Skin of body (tissue), 1 donor: ENCODE measurements at regions not wholly inside any gene's neighbourhood (a gene's known extent, or its start where the extent isn't known, plus 50 kb on each side); places are given as distances from the start of the nearest gene placed in this dataset.
"Not testable (repeated sequence)": the region's sequence is repeated elsewhere in the genome, so short reads cannot be mapped to it uniquely, and the experiment has no call there.

Source experiments
- DNase-seq: peaks from one replicate; lab custom pipeline; 2025; lab: John Stamatoyannopoulos, UW

DNA sequence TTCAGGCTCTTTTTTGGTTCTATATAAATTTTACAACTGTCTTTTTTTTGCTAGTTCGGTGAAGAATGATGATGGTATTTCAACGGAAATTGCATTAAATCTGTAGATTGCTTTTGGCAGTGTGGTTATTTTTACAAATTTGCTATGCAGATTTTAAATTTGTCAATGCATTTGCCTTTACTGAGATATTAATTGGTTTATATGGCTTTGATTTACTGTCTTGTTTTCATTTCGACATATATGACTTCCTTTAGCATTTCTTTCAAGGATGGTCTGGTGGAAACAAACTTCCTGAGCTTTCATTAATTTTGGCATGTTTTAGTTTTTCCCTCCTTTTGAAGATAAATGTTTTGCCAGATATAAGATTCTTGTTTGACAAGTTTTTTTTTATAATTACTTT, 1522.5 kb upstream of the PRMT6 start:
- no peak for DNase-seq

DNA sequence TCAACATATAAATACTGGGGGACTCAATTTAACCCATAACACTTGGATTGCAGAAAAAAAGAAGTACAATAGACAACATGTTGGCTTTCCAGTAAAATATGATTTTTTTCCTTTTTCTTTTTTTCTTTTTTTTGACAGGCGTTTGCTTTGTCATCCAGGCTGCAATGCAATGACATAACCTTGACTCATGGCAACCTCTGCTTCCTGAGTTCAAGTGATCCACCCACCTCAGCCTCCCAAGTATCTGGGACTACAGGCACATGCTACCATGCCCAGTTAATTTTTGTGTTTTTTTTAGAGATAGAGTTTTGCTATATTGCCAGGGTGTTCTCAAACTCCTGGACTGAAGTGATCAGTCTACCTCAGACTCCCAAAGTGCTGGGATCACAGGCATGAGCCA, 1512.0 kb upstream of the PRMT6 start:
- DNase-seq = no peak

- DNase-seq = no peak
These were observed 1500.2 kb upstream of the PRMT6 start for GRCh38 chr1:105556266-105556665.

DNA sequence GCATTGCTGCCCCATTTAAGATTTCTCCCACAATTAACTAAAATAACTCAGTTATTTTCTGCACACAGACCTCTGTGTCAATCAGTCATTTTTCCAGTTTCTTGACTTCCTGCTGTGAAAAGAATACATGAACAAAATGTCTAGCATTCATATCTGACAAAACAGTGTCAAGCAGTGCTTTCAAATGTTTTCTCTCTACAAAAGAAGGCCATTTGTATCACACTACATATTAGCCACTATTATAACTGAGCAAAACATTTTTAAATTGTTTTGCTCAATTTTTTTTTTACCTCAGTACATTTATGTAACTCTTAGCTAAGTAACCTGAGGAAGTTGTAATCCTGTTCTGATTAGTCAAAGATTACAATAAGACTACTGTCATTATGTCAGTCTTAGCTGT, 1498.5 kb upstream of the PRMT6 start:
- no peak for DNase-seq

- no peak for DNase-seq
These were observed 1491.5 kb upstream of the PRMT6 start for GRCh38 chr1:105565006-105565405.

- DNase-seq = no peak
These were observed 1470.7 kb upstream of the PRMT6 start for GRCh38 chr1:105585791-105586190.

- peak; percentile 24 for DNase-seq
These were observed 1464.8 kb upstream of the PRMT6 start for GRCh38 chr1:105591681-105592080.

- DNase-seq = no peak
These were observed 1447.8 kb upstream of the PRMT6 start for GRCh38 chr1:105608713-105609112.

- DNase-seq = no peak
These were observed 1430.0 kb upstream of the PRMT6 start for GRCh38 chr1:105626276-105626987.

DNA sequence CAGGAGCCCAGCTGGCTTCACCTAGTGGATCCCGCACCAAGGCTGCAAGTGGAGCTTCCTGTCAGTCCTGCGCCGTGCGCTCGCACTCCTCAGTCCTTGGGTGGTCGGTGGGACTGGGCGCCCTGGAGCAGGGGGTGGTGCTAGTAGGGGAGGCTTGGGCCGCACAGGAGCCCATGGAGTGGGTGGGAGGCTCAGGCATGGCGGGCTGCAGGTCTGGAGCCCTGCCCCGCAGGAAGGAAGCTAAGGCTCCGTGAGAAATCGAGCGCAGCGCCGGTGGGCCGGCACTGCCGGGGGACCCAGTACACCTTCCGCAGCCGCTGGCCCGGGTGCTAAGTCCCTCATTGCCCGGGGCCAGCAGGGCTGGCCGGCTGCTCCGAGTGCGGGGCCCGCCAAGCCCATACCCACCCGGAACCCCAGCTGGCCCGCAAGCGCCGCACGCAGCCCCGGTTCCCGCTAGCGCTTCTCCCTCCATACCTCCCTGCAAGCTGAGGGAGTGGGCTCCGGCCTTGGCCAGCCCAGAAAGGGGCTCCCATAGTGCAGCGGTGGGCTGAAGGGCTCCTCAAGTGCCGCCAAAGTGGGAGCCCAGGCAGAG, 1425.2 kb upstream of the PRMT6 start:
- not testable (repeated sequence) for DNase-seq

GRCh38 chr1:105632342-105633196, 1423.9 kb upstream of the PRMT6 start:
- DNase-seq = no peak

GRCh38 chr1:105636052-105636451, 1420.4 kb upstream of the PRMT6 start:
- DNase-seq = no peak

GRCh38 chr1:105641407-105641806, 1415.1 kb upstream of the PRMT6 start:
- DNase-seq = no peak

DNA sequence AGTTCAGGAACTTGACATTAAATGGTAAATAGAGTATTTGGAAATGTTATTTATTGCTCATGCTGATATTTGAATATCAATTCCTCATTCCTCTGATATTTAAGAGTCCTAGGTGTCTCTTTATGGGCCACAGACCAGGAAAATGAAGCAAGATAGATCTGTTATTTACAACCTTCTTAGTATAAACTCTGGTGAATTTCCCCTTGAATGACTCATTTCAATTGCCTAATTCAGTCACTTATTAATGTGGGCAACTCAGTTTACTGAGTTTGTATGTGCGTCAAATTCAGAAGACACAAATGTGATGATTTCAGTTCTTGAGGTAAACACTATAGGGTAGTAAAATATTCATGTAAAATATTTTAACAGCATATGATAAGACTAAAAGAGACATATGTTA, 1404.4 kb upstream of the PRMT6 start:
- DNase-seq = no peak

DNA sequence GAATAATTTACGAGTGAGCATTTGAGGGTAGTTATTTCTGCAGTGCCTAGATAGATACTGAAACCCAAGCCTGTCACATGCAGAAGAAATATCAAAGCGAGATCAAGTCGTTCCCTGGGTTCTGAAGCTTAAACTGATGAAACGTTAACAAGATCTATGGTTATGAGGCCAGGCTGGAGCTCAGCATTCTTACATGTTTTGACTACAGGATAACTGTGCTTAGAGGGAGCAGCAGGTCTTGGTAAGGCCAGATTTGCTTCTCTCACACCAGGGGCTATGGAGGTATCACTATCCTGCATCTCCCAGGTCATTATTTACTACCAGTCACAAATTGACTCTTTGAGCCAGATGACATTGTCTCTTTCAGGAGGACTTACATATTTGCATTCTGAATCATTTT, 1401.4 kb upstream of the PRMT6 start:
- no peak for DNase-seq

DNA sequence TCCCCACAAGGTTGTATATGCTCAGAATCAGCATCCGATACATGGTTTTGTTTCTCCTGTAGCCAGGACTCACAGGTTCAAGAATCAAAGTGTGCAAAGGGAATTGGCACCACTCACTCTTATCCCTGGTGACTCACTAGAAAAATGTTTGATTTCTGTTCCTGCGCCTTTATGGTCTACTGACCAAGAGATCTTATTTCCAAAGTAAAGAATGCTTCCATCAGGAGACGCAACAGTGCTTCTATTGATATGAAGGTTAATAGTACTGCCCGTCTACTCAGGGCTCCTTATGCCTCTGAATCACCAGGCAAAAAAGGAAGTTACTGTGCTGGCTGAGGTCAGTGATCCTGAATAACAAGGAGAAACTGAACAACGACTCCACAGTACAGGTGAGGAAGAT, 1392.0 kb upstream of the PRMT6 start:
- no peak for DNase-seq

DNA sequence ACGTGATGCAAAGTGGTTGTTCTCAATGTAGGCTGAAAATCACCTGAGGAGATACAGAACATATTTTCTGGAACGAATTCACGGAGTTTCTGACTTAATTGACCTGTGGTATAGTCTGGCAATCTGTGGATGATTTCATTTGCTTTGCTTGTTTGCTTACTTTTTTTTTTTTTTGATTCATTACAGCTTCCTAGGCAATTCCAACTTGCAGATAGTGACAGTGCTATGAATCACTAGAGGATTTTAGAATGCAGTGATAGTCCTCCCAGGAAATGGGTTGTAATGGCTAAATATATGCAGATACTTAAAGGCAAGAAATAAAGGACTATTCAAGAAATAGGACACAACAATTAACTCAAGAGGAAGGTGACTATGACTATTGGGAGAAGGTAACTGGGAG, 1378.1 kb upstream of the PRMT6 start:
- no peak for DNase-seq

DNA sequence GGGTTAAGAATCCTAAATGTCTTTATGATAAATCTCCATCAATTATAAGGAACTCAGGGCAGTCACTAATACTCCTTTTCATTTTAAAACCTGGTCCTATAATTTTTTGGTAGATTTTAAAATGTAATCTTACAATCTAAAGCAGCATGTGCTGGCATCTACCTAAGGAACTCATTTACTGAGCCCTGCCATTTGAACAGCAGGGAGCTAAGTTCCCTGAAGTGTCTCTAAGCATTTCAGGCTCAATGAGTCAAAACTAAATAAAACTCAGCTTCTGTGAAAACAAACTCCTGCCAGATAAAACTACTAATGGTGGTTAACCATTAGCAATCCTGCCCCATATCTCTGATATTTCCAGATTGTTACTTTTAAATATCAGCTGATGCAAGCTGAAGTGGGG, 1371.8 kb upstream of the PRMT6 start:
- no peak for DNase-seq

DNA sequence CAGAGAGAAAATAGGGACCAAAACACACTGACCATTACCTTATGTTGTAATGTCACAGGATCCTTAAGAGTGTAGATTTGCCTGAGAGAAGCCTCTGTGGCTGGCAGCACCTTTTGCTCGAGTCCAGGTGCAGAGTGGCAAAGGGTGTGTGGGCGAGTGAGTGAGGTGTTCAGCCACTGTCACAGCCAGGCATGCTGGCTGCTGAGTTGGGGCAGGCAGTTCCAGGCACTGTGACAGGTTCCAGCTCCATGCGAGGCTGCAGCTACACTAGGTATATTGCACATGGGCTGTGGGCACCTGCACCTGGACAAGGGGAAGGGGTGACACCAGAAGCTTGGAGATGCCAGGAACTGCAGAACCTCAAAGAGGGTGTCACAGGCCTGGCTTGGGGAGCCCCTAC, 1370.4 kb upstream of the PRMT6 start:
- no peak for DNase-seq

DNA sequence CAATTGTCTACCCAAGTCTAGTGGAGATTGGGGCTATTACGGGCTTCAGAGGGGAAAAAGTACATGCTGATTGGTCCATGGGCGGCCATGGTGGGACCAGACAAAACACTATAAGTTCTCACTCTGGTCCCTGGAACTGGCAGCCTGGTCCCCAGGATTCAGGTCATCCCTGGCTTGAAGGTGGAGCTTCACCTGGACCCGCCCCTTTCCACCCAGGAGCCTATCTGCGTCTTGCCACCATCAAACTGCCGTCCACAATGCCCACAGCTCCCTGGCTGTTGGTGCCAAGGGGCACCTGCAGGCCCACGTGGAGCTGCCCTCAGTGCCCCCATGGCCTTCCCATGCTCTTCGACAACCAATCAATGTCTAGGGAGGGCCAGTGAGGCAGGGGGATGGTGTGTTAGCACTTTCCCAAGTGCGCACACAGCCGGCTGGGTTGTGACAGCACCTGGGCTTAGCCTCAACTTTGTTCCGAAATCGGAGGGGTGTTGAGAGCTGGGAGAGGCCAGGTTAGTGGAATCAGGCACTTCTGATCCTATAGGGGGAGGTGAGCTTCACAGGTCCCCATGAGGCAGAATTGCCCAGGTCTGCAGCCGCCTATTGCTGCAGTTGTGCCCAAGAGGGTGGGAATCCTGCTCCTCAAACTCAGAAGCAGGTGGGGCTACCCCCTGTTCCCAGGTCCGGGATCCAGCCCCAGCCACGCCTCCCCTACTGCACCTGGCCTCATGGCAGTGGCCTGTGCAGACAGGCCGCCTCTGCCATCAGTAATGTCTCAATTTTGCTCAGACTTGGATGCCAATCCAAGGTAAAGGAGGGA, 1369.4 kb upstream of the PRMT6 start:
- DNase-seq = no peak

- DNase-seq = no peak
These were observed 1355.8 kb upstream of the PRMT6 start for GRCh38 chr1:105700723-105701122.

DNA sequence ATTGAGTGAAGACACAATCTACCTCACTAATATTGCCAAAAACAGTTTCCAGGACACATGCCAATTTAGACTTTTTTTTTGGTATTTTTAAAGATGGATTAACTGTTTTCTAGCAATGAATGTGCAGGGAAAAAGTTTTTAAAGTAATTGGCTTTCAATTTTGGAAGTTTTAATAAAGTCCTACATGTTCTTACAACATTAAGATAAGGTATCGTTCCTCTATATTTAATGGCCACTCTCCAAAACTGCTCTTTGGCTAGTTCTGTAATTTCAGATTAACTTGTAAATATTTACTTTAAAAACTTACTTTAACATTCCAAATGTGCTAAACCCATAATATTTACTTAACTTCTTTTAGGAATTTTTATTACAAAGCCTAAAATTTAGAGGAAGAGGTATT, 1332.2 kb upstream of the PRMT6 start:
- DNase-seq = no peak
